CD4-positive, alpha-beta T cell treated with Interleukin-4 for 1 hour (primary cell): ENCODE measurements at regions not wholly inside any gene's neighbourhood (a gene's known extent, or its start where the extent isn't known, plus 50 kb on each side); places are given as distances from the start of the nearest gene placed in this dataset.

Experiments used
- DNase-seq, 2 donors: peaks; one replicate each; pipeline ENCODE4 v3.0.0-alpha.2; 2020 to 2022

DNA sequence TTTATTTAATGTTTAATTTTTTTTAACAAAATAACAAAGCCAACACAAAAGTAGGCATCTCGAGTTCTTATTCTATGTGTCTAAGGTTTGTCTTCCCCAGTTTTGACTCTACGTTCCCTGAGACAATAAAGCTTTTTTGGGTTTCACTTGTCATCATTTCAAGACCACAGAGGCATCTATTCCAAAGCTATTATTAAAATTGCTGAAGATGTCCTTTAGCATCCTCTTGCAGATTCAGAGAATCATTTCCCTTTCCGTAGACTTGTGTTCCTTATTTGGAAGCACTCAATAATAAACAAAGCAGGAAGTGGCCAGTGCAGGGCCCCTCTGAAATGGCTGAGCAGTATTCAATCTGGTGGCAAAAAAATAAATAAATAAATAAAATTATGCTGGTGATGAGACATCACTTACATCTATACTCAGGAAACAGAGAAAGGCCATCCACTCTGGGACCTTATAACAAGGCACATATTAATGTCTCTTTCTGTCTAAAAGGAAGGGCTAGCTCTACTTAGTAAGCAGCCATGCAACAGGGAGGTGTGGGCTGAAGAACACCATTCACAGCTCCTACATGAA, 362.3 kb downstream of the WDR72 start:
- DNase-seq, result no peak

DNA sequence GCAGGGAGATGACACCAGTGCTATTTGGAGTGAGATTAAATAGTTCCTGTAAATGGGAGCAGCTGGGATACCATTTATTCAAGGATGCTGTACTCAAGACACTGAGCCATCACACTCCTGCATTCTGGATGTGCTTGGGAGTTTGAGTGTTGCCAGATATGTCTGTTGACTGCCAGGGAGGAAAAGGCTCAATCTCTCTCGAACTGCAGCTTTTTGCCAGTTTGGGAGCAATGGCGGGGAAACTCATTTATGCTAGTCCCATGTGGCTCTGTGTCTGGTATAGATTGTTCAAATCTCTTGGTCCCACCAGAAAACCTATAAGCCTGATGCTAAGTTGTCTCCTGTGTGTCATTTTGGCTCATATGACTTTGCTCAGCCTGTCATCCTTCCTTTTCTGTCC, 363.6 kb downstream of the WDR72 start:
- DNase-seq, result no peak

DNA sequence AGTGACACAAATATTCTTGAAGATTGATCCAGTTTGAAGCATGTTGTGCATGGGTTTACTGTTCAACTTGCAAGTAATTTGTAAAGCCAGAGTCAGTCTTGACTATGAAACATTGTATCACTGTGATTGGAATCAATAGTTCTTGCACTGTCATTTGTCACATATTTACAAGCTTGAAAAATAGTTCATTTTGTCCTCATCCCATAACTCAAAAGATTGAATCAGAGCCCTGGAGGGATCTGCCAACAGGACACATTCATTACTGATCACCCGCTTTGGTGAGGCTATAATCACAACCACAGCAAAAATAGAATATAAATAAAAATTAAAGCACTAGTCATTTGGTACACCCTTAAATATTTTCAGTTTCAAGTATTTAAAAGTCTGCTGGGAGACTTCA, 368.9 kb downstream of the WDR72 start:
- no peak for DNase-seq

DNA sequence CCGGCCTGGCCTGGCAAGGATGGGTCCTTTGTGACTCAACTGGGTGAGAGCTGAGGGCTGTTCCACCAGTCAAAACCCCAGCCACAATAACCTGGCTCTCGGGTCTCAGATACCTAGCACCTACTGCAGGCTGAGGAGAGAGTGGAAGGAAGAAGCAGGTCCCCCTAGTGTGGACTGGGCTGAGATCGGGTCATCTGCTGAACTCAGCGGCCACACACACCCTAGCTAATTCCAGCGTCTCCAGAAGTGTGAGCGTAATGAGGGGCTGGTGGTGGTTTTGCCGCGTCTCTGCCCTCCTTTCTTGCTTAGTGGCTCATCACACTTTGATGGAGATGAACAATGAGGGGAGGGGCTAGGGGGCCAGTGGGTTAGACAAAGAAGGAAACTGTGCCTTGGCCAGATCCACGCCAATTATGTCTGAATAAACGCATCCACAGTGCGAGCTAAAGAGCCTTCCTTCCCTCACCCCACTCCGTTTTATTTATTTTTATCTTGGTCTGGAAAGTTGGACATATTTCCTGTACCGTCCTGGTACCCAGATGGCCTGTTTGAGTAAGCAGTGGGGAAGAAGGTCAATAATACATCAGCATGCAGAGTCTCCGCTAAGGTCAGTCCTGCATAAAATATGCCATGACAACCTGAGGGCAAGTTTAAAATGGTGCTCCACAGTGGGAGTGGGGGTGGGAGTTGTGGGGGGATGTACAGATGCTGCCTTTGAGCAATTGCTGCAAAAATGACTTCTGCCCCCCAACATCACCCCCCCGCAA, 370.0 kb downstream of the WDR72 start:
- no peak for DNase-seq

DNA sequence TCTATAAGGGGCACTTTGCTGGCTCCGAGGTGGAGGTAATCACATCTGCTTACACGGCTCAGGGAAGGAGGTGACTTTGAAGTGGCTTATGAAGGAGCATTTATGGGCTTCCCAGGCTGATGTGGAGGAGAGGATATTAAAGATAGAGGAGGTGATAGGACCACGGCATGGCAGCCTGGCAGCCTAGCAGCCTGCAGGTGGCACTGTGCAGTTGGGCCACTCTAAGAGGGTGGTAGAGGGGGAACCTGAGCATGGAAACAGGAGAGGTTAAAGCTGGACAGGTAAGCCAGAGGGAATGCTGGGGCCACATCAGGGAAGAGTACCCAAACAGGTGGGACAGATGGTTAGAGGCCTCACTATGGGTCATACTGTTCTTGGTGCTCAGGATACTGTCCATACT, 375.0 kb downstream of the WDR72 start:
- no peak for DNase-seq

DNA sequence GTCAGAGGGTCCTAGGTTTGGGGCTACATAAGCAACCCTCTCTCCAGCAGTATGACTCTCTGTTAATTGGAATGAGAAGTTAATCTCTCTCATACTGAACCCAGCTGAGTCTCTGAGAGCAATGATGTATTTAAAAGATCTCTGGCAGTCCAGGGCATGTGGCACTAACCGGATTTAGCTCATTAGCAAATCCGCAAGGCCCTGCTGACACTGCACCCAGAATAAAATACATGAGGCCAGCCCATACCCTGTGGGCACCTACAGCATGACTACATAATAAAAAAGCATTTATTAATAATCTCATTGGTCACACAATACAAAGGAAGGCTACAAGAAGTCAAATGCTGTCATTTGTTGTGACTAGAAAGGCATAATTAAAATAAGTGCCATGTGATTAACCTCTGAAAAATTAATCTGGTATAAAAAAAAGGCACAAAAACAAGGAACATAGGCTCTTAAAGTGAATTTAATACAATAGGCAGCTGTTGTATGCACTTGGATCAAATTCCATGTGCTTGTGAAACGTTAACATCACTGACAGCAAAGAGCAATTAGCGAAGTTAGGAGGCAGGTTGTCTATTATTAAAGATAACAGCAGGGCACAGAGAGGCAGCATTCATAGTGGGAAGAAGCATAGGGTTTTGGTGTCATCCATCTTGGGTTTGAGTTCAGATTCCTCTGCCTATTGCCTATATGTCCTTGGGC, 381.2 kb downstream of the WDR72 start:
- no peak for DNase-seq

DNA sequence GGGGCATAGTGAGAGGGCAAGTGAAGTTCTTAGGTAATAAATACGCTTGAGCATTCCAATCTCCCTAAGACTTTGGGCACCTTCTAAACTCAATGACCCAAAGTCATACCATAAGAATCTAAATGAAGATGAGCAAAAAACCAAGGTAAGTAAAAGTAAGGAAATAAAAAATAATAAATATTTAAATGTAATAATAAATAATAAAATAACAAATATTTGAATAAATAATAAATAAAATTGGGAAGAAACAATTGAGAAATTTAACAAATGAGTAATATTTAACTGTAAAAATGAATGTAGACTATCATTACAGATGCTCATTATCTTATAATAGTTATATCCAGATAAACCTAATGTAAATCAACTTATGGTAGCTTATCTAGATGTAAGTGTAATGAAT, 391.7 kb downstream of the WDR72 start:
- DNase-seq, result no peak

DNA sequence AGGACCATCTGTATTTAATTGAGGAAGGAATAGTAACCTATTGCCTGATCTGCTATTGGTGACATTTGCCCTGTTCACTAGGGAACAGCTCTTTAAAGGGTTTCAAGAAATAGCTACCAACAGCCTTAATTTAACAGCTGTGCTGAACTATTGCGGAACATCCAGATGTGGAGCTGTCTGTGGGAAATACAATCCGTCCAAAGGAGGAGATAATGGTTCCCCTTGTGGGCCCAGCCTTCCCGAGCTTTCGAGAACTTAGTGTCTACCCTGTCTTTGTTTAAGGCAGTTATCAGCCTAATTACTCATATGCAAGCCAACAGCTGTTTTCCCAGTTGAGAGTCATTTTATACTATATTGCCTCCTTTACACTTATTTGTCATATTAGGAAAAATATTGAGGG, 398.6 kb downstream of the WDR72 start:
- DNase-seq, result no peak

DNA sequence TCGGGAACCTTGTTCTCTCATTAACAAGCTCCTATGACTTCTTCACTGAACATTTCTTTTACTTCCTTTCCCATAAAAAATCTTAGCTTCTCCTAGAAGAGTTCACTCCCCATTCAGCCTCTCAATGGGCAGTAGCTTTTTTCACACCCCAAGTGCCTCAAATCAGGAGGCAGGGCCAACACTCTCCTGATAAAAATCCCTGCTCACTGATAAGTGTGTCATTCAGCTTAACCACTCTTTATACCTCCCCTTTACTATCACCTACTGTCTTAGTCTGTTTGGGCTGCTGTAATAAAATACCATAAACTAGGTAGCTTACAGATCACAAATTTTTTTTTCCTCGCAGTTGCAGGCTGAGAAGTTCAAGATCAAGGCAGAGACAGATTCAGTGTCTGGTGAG, 400.4 kb downstream of the WDR72 start:
- DNase-seq, result no peak

DNA sequence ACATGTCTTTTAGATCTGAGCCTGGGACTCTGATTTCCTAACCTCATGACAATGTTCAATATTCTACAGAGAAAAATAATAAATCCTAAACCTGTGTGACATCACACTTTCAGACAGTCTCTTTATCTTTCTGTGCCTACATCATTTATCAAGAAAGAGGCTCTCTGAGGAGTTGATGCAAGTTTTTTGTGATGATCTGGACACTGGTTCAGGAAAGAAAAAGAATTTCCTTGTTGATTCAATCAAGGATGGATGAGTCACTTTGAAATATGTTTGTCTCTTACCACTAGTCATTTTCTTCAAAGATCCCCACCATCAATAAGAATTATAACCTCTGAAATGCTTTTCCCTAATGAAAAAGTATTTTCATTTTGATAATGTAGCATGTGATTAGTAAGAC, 404.6 kb downstream of the WDR72 start:
- no peak for DNase-seq

DNA sequence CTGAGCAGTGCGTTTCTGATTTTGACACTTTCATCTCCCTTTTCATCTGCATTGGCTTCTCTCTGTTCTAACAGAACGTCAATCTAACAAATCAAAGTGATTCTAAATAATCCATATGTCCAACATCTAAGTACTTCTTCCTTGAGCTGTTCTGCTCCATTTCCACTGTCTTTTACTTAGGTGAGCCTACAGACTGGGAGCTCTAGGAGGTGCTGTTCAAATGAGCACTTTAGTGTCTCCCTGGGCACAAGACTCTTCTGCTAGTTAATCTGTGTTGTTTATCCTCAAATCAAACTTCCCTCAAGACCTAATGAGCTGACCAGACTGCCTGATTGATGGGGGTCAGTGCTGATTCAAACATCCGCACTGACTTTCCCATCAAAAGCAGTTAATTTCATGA, 408.1 kb downstream of the WDR72 start:
- DNase-seq, result no peak

DNA sequence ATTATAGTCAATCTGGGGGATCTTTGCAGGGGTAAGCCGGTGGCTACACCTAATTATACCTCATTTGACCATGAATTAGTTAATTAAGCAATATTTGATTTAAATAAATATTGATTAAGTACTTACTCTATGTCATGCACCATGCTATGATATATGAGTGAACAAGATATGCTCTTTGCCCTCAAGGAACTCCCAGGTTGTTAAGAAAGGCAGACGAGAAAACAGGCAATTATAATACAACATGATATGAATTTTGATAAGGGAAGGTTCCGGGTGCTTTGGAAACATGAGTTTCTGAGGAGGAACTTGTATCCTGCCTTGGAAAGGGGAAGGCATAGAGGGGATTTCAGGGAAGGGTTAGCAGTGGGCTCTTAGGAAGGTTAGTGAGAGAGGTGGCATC, 412.9 kb downstream of the WDR72 start:
- DNase-seq, result no peak

DNA sequence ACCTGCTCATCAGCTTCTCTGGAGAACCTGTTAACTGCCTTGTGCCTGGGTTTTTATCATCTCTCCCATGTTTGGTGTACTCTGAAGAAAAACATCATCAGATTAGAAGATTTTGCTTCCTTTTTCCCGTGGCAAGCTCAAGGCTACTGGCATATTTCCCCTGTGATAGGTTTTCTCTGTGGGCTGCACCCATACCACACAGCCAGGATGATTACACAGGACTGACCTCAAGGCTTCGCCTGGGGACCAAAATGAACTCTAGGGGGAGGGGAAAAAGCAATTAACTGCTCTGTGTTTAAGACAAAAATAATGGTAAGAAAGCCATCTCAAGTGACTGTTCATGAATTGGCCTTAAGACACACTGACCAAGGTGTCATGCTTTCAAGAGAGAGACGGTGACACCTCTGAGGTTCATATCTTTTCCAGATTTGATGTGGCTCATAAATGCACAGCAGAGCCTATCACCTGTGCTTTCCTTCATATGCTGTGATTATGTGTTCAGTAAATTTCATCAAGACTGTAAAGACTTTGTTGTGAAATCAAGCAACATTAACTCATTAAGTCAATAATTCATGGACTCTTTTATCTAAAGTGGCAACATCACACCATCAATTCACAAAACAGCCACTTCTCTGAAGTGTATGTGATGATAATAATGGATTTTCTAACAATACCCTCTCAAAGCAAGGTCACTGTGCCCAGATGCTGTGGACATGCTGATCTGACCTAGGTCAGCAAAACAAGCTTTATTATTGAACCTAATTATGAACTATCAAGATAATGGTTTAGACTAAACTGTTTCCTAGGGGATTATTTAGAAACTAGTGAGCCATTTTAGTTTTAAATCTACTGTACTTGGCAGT, 427.9 kb downstream of the WDR72 start:
- DNase-seq, result no peak

DNA sequence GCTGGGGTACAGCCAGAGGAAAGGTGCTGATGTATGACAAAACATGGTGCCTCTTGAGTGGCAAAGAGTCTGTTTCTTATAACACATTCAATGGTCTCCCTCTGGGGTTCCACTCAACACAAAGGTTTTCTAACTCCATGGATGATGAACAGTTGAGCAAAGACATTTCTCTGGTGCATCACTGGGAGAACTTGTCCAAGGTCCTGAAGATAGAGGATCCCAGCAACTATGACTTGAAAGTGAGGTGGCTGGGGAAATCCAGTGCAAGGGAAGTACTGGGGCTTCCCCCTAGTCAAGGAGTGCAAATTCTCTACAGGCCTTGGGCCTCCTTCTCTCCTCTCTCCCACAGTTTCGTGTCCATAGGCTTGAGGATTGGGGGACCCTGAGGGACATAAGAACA, 431.1 kb downstream of the WDR72 start:
- DNase-seq, result no peak

DNA sequence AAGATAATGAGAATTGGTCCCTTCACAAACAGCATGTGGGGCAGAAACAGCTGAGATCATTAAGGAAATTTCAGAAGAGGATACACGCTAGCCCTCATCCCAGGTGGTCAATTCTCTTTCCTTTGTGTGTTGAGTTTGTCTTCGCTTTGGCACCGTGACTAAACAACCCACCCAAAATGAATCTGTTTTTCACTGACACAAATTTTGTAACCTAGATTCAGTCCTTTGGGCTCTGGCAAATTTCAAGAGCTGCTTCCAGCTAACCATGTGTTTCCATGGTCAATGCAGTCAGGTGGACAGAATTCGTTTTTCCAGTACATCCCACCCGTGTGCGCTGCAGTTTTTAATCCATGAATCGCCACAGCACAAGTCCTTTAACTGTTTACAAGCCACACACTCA, 435.4 kb downstream of the WDR72 start:
- no peak for DNase-seq

DNA sequence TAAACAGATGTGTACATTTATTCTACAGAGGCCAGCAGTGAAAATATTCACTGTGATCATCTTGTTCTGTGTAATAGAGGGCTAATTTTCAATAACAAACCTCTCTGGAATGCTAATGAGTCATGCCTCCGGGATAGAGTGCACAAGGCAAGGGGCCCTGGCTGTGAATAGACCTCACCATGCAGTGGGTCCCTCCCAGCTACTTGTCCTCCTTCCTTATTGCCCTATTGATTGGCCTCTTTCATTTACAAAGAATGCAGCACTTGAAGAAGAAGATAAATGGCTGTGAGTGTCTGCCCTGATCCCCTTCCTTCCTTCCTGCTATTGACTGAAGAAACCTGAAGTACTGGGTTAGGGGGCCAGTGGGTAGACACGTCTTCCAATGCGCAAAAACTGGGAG, 436.3 kb downstream of the WDR72 start:
- DNase-seq, result no peak

DNA sequence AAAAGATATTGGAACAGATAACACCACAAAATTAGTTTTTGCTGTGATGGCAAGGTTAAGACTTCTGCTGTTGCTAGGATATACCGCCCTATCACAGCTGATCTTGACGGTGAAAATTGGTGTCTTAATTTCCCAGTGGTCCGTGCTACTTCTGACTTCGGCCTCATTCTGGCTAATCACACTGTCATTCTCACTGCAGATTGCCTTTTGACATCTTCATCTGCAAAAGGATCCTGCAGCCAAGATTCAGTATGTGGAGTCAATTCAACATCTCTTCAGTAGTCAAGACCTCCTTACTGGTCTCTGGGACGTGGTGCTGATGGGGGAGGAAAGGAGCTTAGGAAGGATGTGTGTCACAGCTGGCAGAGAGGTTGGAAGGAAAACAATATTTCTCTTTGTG, 438.6 kb downstream of the WDR72 start:
- DNase-seq, result no peak

DNA sequence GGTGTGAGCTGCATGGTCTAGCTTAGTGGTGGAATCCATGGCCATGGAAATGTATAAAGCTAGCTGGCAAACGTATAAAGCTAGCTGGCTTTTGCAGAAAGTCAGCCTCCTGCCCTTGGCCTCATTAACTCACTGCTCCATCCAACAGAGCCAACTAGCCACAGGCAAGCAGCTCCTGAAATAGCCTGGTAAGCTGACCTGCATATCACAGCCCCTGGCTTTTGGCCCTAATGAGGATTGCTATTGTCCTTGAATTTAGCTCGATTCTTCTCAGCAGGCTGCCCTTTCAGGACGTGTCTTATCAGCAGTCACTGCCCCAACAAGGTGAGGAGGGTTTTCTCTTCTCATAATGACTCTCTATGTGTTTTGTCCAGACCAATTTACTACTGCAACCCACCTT, 446.8 kb downstream of the WDR72 start:
- DNase-seq, result no peak

DNA sequence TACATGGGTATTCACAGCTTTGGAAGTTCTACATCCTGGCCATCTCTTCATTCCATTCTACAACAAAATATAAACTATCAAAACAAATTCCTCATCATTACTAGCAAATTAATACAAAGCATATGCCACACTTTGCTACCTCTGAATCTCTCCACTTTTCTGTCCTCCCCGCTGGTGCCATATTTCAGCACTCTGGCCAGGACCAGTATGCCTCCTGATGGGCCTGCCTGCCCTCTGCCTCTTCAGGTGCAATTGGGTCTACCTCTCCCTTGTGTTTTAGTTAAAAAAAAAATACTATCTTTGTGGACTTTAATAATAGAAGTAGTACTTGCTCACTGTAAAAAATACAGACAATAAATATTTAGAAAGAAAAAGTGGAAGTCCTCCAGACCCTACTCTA, 448.8 kb downstream of the WDR72 start:
- DNase-seq, result no peak

DNA sequence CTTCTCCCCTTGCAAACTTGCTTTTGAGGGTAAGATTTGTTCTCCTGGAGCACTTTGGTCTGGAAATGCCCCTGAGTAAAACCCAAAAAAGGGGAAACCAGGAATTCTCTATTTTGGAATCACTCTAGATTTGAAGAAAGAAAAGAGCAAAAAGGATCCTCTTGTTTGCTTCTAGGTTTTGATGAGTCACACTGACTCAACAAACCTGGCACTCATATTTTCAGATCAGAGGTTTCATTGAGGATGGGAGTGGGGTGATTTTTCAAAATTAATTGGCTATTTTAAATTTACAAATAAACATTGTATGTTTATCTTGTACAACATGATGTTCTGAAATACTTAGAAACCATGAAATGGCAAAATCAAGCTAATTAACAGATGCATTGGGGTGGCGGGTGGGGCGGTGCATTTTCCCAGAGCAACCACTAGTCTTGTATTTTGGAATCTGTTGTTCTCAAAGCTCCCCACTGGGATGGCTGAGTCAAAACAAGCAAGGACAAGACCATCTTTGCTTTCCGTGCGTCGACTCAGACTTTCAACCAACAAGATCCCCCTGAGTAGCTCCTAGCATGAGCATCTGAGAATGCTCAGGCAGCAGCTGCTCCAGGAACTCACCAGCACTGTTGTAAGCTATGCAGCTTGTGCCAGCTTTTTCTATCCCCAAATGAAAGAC, 451.4 kb downstream of the WDR72 start:
- DNase-seq, result no peak

DNA sequence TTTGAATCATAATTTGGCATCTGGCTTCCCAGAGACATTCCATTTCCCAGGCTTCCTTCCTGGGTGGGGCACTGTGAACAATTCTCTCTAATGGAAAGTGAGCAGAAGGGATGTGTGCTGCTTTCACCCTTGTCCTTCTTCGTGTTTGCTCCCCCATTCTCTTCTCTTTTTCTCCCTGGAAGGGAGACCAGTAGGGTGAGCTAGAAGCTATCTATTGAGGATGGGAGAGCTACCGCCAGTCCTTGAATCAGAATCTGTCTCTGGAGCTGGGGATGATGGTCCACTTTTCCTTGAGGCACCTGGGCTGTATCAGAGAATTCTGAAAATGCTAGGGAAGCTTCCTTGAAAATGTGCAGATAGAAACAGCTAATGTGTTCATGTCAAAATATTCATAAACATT, 453.9 kb downstream of the WDR72 start:
- DNase-seq, result no peak

DNA sequence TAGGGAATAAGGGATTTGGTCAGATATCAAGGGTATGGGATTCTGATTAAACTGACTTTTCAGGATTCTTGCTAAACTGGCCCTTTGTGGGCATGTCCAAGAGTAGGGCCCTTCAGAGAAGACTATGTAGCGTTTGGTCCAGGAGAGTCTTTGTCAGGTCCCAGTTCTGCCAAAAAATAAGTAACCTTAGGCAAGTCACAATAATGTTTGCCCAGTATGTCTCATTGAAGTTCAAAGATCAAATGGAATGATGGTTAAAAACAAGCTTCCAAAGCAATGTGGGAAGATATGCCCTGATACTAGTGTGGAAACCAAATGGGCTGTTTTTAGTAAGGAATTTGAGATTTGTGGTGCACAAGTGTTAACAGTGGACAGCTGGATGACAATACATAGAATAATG, 454.4 kb downstream of the WDR72 start:
- DNase-seq, result no peak

DNA sequence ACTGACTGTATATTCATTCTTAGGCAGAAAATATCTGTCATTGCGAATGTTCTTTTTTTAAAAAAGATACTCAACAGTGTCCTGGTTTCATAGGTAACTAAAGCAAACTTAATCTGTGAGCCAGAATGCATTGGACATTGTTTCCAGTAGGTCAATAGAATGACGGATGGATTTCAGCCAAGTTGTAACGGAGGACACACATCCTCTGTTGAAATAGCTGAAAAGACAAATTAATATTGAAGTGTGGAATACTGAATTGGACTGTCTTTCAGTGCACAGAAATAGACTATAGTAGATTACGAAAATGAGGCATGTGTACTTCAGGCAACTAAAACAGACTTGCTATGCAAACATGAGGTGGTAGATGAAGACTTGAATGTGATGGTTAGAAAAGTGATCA, 461.6 kb downstream of the WDR72 start:
- no peak for DNase-seq
